NCI-H1436 (cell line): ENCODE measurements at regions not wholly inside any gene's neighbourhood (a gene's known extent, or its start where the extent isn't known, plus 50 kb on each side); places are given as distances from the start of the nearest gene placed in this dataset.

Experiments used
- DNase-seq: peaks from one replicate; lab custom pipeline; 2025; lab: John Stamatoyannopoulos, UW

- DNase-seq, result no peak
Measured at GRCh38 chr7:52482076-52482475, 553.4 kb upstream of the POM121L12 start.

- no peak for DNase-seq
Measured at GRCh38 chr7:52481571-52481970, 553.9 kb upstream of the POM121L12 start.

- no peak for DNase-seq
Measured at GRCh38 chr7:52479990-52480389, 555.4 kb upstream of the POM121L12 start.

- no peak for DNase-seq
Measured at GRCh38 chr7:52475001-52475582, 560.3 kb upstream of the POM121L12 start.

GRCh38 chr7:52473756-52474155, 561.7 kb upstream of the POM121L12 start:
- DNase-seq, result no peak

- DNase-seq, result no peak
Measured at GRCh38 chr7:52472006-52472620, 563.3 kb upstream of the POM121L12 start.

- no peak for DNase-seq
Measured at GRCh38 chr7:52465216-52465615, 570.2 kb upstream of the POM121L12 start.

GRCh38 chr7:52463341-52463740, 572.1 kb upstream of the POM121L12 start:
- no peak for DNase-seq

GRCh38 chr7:52462474-52462873, 573.0 kb upstream of the POM121L12 start:
- no peak for DNase-seq

- no peak for DNase-seq
Measured at GRCh38 chr7:52455571-52455970, 579.9 kb upstream of the POM121L12 start.

- DNase-seq, result no peak
Measured at GRCh38 chr7:52450816-52451215, 584.6 kb upstream of the POM121L12 start.

- DNase-seq, result no peak
Measured at GRCh38 chr7:52447581-52448180, 587.8 kb upstream of the POM121L12 start.

GRCh38 chr7:52436278-52436677, 599.2 kb upstream of the POM121L12 start:
- DNase-seq, result no peak

GRCh38 chr7:52431082-52431815, 604.2 kb upstream of the POM121L12 start:
- DNase-seq, result no peak

GRCh38 chr7:52423251-52423650, 612.2 kb upstream of the POM121L12 start:
- no peak for DNase-seq

- DNase-seq, result no peak
Measured at GRCh38 chr7:52413051-52413450, 622.4 kb upstream of the POM121L12 start.

- no peak for DNase-seq
Measured at GRCh38 chr7:52410032-52410431, 625.4 kb upstream of the POM121L12 start.

GRCh38 chr7:52406808-52407207, 628.6 kb upstream of the POM121L12 start:
- DNase-seq, result no peak

GRCh38 chr7:52382731-52383130, 652.7 kb upstream of the POM121L12 start:
- no peak for DNase-seq

GRCh38 chr7:52369922-52370321, 665.5 kb upstream of the POM121L12 start:
- DNase-seq, result no peak

GRCh38 chr7:52365349-52365748, 670.1 kb upstream of the POM121L12 start:
- DNase-seq, result no peak

- no peak for DNase-seq
Measured at GRCh38 chr7:52362521-52362920, 672.9 kb upstream of the POM121L12 start.

- no peak for DNase-seq
Measured at GRCh38 chr7:52360541-52360940, 674.9 kb upstream of the POM121L12 start.
